Ishikawa (cell line): ENCODE measurements at regions not wholly inside any gene's neighbourhood (a gene's known extent, or its start where the extent isn't known, plus 50 kb on each side); places are given as distances from the start of the nearest gene placed in this dataset.

Experiments used
- CEBPB ChIP-seq: IDR thresholded peaks from 2 replicates; pipeline ENCODE4 v1.6.1; 2012
- CREB1 ChIP-seq: IDR thresholded peaks from 2 replicates; pipeline ENCODE4 v1.6.1; 2012; ENCODE audit warnings: low read depth
- EGR1 ChIP-seq: IDR thresholded peaks from 2 replicates; pipeline ENCODE4 v1.6.1; 2012
- EP300 ChIP-seq: IDR thresholded peaks from 2 replicates; pipeline ENCODE4 v1.6.1; 2012; ENCODE audit warnings: borderline replicate concordance
- FOXM1 ChIP-seq: IDR thresholded peaks from 2 replicates; pipeline ENCODE4 v1.6.1; 2012; ENCODE audit warnings: low read depth, borderline replicate concordance
- NFIC ChIP-seq: IDR thresholded peaks from 2 replicates; pipeline ENCODE4 v1.6.1; 2012
- RAD21 ChIP-seq: IDR thresholded peaks from 2 replicates; pipeline ENCODE4 v1.6.1; 2012; ENCODE audit warnings: low read depth
- TAF1 ChIP-seq: IDR thresholded peaks from 2 replicates; pipeline ENCODE4 v1.6.1; 2012; ENCODE audit warnings: low read depth, mild to moderate bottlenecking
- TCF12 ChIP-seq: IDR thresholded peaks from 2 replicates; pipeline ENCODE4 v1.6.1; 2012; ENCODE audit warnings: low read depth
- TEAD4 ChIP-seq: IDR thresholded peaks from 2 replicates; pipeline ENCODE4 v1.6.1; 2012
- YY1 ChIP-seq: IDR thresholded peaks from 2 replicates; pipeline ENCODE4 v1.6.1; 2012; ENCODE audit warnings: low read depth
- ZBTB7A ChIP-seq: IDR thresholded peaks from 2 replicates; pipeline ENCODE4 v1.6.1; 2012; ENCODE audit warnings: low read depth
- TF ChIP-seq, protein P1 (sequence below): IDR thresholded peaks from 2 replicates; pipeline ENCODE4 v1.6.1; 2012
- TF ChIP-seq, protein P2 (sequence below): IDR thresholded peaks from 2 replicates; pipeline ENCODE4 v1.6.1; 2012; ENCODE audit warnings: low read depth, mild to moderate bottlenecking
- TF ChIP-seq, protein P3 (sequence below): IDR thresholded peaks from 2 replicates; pipeline ENCODE4 v1.6.1; 2012

DNA sequence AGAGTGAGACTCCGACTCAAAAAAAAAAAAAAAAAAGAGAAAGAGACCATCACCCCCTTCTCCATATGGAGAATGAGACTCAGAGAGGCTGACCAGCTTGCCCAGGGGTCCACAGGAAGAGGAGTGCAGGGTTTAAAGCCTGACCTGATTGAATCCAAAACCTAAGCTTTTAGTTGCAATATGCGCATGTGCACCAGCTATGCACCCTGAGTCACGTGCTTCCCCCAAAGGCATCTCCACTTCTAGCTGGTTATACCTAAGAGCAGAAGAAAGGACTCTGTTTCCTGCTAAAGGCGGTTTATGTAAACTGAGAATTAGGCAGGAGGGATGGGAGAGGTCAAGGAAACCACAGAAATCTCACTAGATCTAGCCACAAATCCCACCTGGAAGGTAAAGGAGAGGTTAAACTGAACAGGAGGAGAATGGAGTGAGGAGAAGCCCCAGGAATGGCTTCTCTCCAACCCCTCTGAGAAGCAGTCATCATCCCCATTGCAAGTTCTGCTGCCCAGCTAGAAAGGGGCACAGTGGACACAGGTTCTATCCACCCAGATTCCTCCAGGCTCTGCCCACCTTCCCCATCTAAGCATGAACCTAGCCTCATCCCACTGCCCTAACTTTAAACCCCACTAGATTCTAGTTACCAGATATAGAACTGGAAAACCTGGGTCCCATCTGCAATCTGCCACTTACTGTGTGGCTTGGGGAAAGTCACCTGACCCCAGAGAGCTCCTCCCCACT, 171.3 kb downstream of the ACTL7B start:
- no peak for TF ChIP-seq FOXM1
- TF ChIP-seq ZBTB7A: no peak
- TF ChIP-seq EP300: no peak
- TF ChIP-seq CREB1: no peak
- TF ChIP-seq TEAD4: no peak
- TF ChIP-seq YY1: no peak
- no peak for TF ChIP-seq TAF1
- TF ChIP-seq, protein P1, sequence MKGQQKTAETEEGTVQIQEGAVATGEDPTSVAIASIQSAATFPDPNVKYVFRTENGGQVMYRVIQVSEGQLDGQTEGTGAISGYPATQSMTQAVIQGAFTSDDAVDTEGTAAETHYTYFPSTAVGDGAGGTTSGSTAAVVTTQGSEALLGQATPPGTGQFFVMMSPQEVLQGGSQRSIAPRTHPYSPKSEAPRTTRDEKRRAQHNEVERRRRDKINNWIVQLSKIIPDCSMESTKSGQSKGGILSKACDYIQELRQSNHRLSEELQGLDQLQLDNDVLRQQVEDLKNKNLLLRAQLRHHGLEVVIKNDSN: no peak
- no peak for TF ChIP-seq NFIC
- TF ChIP-seq, protein P2, sequence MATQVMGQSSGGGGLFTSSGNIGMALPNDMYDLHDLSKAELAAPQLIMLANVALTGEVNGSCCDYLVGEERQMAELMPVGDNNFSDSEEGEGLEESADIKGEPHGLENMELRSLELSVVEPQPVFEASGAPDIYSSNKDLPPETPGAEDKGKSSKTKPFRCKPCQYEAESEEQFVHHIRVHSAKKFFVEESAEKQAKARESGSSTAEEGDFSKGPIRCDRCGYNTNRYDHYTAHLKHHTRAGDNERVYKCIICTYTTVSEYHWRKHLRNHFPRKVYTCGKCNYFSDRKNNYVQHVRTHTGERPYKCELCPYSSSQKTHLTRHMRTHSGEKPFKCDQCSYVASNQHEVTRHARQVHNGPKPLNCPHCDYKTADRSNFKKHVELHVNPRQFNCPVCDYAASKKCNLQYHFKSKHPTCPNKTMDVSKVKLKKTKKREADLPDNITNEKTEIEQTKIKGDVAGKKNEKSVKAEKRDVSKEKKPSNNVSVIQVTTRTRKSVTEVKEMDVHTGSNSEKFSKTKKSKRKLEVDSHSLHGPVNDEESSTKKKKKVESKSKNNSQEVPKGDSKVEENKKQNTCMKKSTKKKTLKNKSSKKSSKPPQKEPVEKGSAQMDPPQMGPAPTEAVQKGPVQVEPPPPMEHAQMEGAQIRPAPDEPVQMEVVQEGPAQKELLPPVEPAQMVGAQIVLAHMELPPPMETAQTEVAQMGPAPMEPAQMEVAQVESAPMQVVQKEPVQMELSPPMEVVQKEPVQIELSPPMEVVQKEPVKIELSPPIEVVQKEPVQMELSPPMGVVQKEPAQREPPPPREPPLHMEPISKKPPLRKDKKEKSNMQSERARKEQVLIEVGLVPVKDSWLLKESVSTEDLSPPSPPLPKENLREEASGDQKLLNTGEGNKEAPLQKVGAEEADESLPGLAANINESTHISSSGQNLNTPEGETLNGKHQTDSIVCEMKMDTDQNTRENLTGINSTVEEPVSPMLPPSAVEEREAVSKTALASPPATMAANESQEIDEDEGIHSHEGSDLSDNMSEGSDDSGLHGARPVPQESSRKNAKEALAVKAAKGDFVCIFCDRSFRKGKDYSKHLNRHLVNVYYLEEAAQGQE: no peak
- no peak for TF ChIP-seq EGR1

DNA sequence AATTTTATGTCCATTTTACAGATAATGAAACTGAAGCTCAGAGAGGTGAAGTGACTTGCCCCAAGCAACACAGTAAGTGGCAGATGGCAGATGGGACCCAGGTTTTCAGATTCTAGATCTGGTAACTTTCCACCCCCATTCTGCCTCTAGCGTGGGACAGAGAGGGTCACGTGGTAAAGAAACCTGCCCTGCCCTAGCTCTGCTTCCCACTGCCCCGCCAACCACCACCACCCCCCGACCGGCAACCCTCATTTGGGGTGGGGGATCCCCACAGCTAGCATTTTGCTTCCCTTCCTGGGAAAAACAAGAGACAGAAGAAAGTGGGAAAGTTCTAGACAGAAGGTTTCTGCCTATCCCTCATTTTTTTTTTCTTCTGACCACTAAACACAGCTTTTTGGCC, 172.5 kb downstream of the ACTL7B start:
- no peak for TF ChIP-seq EGR1
- TF ChIP-seq, protein P3, sequence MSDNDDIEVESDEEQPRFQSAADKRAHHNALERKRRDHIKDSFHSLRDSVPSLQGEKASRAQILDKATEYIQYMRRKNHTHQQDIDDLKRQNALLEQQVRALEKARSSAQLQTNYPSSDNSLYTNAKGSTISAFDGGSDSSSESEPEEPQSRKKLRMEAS: no peak
- TF ChIP-seq ZBTB7A: no peak
- TF ChIP-seq YY1: no peak

DNA sequence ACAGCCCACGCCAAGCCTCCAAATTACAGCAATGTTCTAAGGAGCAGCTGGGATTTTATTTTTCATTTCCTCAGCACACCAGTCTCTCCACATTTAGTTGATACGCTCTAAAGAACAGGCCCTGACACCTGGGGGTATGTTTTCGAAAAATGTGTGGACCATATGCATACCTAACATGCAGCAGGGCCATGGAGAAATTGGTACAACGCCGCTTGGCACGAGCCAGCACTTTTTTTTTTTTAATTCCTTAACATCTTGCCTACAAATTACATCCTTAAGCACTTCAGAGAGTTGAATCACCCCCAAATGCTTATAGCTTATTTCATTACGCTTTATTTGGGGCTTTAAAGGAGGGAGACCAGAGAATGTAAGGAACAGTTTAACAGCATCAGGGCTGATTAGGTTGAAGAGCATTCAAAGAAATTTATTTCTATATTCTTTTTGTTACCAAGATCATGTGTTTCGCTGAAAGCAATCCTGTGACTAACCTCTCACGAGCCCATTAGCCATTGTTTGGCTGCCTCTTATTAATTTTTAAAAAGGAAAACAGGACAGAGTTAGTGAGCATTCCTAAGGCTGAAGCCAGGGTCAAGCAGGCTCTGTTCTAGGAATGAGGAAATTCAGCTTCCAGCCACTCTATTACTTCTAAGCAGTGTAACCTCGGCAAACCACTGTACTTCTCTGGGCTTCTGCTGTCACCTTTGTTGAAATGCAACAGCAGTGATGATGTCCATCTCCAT, 173.8 kb downstream of the ACTL7B start:
- TF ChIP-seq NFIC (no peak), CEBPB (no peak), TEAD4 (no peak), RAD21 (no peak), YY1 (no peak), EGR1 (no peak), TAF1 (no peak)
- TF ChIP-seq, protein P2: no peak
- TF ChIP-seq, protein P3: no peak

DNA sequence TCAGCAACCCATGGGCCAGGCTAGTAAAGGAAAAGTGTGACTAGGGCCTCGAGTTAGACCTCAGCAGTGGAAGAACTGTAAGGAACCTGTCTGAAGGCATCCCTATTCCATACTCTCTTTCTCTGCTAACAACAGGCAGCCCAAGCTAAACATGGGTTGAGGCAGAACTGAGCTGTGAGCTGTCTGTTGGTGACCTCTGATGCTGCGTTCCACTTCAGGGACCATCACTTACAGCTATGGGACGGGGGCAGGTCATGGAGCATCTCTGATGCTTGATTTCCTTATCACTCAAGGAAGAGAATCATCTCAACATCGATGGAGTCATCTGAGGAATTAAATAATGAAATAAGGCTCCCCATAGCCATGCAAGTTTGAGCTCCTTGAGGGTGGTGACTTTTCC, 174.8 kb downstream of the ACTL7B start:
- TF ChIP-seq RAD21: no peak
- TF ChIP-seq EP300: no peak
- TF ChIP-seq, protein P1: no peak
- TF ChIP-seq TEAD4: no peak
- TF ChIP-seq CREB1: no peak
- no peak for TF ChIP-seq ZBTB7A
- TF ChIP-seq, protein P2: no peak
- no peak for TF ChIP-seq YY1
- no peak for TF ChIP-seq TAF1
- no peak for TF ChIP-seq CEBPB
- no peak for TF ChIP-seq NFIC
- TF ChIP-seq, protein P3: no peak
- no peak for TF ChIP-seq TCF12
- no peak for TF ChIP-seq FOXM1
- TF ChIP-seq EGR1: no peak
